Colonic mucosa (tissue), 4 donors: ENCODE measurements at regions not wholly inside any gene's neighbourhood (a gene's known extent, or its start where the extent isn't known, plus 50 kb on each side); places are given as distances from the start of the nearest gene placed in this dataset.
A peak's percentile ranks its signal among the peaks of the same experiment; 100 is the strongest.

Experiments used
- DNase-seq: peaks from one replicate; pipeline ENCODE4 v3.0.0-alpha.2; 2020
- H3K27ac ChIP-seq: fragments of 200-600 bp; one replicate; pipeline ENCODE4 v1.8.0; 2021
- H3K27me3 ChIP-seq: fragments of 200-600 bp; one replicate; pipeline ENCODE4 v1.8.0; 2021
- H3K36me3 ChIP-seq: fragments of 200-600 bp; one replicate; pipeline ENCODE4 v1.8.0; 2021
- H3K4me1 ChIP-seq: fragments of 200-600 bp; one replicate; pipeline ENCODE4 v1.8.0; 2021; ENCODE audit warnings: mild to moderate bottlenecking
- H3K4me3 ChIP-seq: fragments of 200-600 bp; one replicate; pipeline ENCODE4 v1.8.0; 2021
- H3K9ac ChIP-seq, 2 donors: one replicate each; pipeline ENCODE4 v1.7.0; 2013; ENCODE audit warnings: control low read depth in 2 of 2, low read depth in 2 of 2, low read length in 2 of 2
- H3K9me3 ChIP-seq: fragments of 200-600 bp; one replicate; pipeline ENCODE4 v1.8.0; 2021
- CTCF ChIP-seq: fragments of 200-600 bp; IDR thresholded peaks from one replicate; pipeline ENCODE4 v1.8.0; 2022; ENCODE audit warnings: antibody characterized with exemption, mild to moderate bottlenecking
- intact Hi-C: fragments of 100-400 bp; cut with DNase I; formaldehyde crosslinking; loops from one replicate; pipeline ENCODE4 v1.14.1; 2022
- donor health status: healthy.
- donor health status: DM: no; HTN: no; CAD: no.
- donor health status: DM: no; HTN: no; CAD: no.

- Histone ChIP-seq H3K27ac (peak overlapping the region; percentile 89), H3K27me3 (no peaks in the 10 kb centered on the region), H3K36me3 (no peaks in the 10 kb centered on the region), H3K9ac (peak overlapping the region in 1 of 2 donors; percentile 93), H3K4me1 (no peaks in the 10 kb centered on the region), H3K9me3 (no peaks in the 10 kb centered on the region), H3K4me3 (no peak overlapping the region)
- no peak for TF ChIP-seq CTCF
- DNase-seq: no peak
- intact Hi-C loops: no loop called here
Measured at GRCh38 chr7:130922206-130923112, 188.5 kb upstream of the KLF14 start.

GRCh38 chr7:130923365-130923764 is 189.4 kb upstream of the KLF14 start:
- Histone ChIP-seq H3K27ac (peak overlapping the region; percentile 89), H3K27me3 (no peaks in the 10 kb centered on the region), H3K4me1 (no peaks in the 10 kb centered on the region), H3K36me3 (no peaks in the 10 kb centered on the region), H3K4me3 (no peak overlapping the region), H3K9me3 (no peaks in the 10 kb centered on the region), H3K9ac (no peak overlapping the region)
- no peak for TF ChIP-seq CTCF
- intact Hi-C loops: no loop called here
- DNase-seq: no peak

- no peaks in the 10 kb centered on the region for H3K4me1 ChIP-seq
- H3K27me3 ChIP-seq: no peaks in the 10 kb centered on the region
- no peak for DNase-seq
- TF ChIP-seq CTCF: no peak
- intact Hi-C loops: no loop called here
- H3K36me3 ChIP-seq: no peaks in the 10 kb centered on the region
- H3K9ac ChIP-seq: peak overlapping the region in 1 of 2 donors; percentile 71
- no peak overlapping the region for H3K4me3 ChIP-seq
- no peaks in the 10 kb centered on the region for H3K9me3 ChIP-seq
- peak overlapping the region; percentile 89 for H3K27ac ChIP-seq
Measured at GRCh38 chr7:130923930-130924329, 189.9 kb upstream of the KLF14 start.

GRCh38 chr7:130925136-130925794 is 191.3 kb upstream of the KLF14 start:
- peak overlapping the region; percentile 16 for H3K27ac ChIP-seq
- DNase-seq: no peak
- H3K4me3 ChIP-seq: no peak overlapping the region
- intact Hi-C loops: no loop called here
- H3K27me3 ChIP-seq: no peaks in the 10 kb centered on the region
- H3K9me3 ChIP-seq: no peaks in the 10 kb centered on the region
- H3K9ac ChIP-seq: peak overlapping the region in 1 of 2 donors; percentile 13
- H3K4me1 ChIP-seq: no peaks in the 10 kb centered on the region
- no peaks in the 10 kb centered on the region for H3K36me3 ChIP-seq
- no peak for TF ChIP-seq CTCF

GRCh38 chr7:130926001-130926691 is 192.1 kb upstream of the KLF14 start:
- H3K36me3 ChIP-seq: no peaks in the 10 kb centered on the region
- H3K4me1 ChIP-seq: no peaks in the 10 kb centered on the region
- intact Hi-C loops: no loop called here
- H3K4me3 ChIP-seq: no peak overlapping the region
- no peak for DNase-seq
- H3K9me3 ChIP-seq: no peaks in the 10 kb centered on the region
- H3K27ac ChIP-seq: peak overlapping the region; percentile 30
- no peaks in the 10 kb centered on the region for H3K27me3 ChIP-seq
- peak overlapping the region in 1 of 2 donors; percentile 41 for H3K9ac ChIP-seq
- TF ChIP-seq CTCF: no peak
